Fibroblast of the aortic adventitia (primary cell): ENCODE measurements at regions not wholly inside any gene's neighbourhood (a gene's known extent, or its start where the extent isn't known, plus 50 kb on each side); places are given as distances from the start of the nearest gene placed in this dataset.

Experiments
- DNase-seq: peaks from one replicate; pipeline ENCODE4 v3.0.0-alpha.2; 2010; ENCODE audit warnings: low read depth
- H3K4me3 ChIP-seq: 2 replicates; pipeline ENCODE4 v1.5.1; 2011; ENCODE audit warnings: low read depth, mild to moderate bottlenecking, control low read depth, low read length, moderate library complexity
- TF ChIP-seq, protein P1 (sequence below): IDR thresholded peaks from 2 replicates; pipeline ENCODE4 v1.5.1; 2011; ENCODE audit warnings: mild to moderate bottlenecking, low read length, control low read depth, inconsistent platforms; ENCODE audit not compliant: insufficient read depth

DNA sequence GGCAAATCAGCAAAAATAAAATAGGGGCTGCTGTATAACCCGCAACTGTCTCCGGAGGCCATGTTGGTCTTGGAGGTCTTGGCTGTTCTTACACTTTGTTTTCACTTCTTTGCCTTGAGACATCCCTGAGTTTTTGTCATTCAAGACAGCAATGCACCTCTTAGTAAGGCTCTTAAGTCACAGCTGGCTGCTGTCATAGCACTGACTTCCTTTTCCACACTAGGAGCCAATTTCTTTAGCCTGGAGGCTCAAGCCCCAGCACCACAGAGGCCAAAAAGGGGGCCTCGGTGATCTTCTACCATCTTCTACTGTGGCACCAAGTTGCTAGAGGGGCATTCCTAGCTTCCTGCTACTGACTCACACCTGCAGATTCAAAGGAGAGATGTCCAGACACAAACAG is 536.3 kb downstream of the CDH26 start:
- TF ChIP-seq, protein P1, sequence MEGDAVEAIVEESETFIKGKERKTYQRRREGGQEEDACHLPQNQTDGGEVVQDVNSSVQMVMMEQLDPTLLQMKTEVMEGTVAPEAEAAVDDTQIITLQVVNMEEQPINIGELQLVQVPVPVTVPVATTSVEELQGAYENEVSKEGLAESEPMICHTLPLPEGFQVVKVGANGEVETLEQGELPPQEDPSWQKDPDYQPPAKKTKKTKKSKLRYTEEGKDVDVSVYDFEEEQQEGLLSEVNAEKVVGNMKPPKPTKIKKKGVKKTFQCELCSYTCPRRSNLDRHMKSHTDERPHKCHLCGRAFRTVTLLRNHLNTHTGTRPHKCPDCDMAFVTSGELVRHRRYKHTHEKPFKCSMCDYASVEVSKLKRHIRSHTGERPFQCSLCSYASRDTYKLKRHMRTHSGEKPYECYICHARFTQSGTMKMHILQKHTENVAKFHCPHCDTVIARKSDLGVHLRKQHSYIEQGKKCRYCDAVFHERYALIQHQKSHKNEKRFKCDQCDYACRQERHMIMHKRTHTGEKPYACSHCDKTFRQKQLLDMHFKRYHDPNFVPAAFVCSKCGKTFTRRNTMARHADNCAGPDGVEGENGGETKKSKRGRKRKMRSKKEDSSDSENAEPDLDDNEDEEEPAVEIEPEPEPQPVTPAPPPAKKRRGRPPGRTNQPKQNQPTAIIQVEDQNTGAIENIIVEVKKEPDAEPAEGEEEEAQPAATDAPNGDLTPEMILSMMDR: no peak
- no peak for DNase-seq
- H3K4me3 ChIP-seq: no peak overlapping the region

- no peak for DNase-seq
- TF ChIP-seq, protein P1: no peak
- H3K4me3 ChIP-seq: no peak overlapping the region
Measured at GRCh38 chr20:60497298-60498035, 539.2 kb downstream of the CDH26 start.

DNA sequence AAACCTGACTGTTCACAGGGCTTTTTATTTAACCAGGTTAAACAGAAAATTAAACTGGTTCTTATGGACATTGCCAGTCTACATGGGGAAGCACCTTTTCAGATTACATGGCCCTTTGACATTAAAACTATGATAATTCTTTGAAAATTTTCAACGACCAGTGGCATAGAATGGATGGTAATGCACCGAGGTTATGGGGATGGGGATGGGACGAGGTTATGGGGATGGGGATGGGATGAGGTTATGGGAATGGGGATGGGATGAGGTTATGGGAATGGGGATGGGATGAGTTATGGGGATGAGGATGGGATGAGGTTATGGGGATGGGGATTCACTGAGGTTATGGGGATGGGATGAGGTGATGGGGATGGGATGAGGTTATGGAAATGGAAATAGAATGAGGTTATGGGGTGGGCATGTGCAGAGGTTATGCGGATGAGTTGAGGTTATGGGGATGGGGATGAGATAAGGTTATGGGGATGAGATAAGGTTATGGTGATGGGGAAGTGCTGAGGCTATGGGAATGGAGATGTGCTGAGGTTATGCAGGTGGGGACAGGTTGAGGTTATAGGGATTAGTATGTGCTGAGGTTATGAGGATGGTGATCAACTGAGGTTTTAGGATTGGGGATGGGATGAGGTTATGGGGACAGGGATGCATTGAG is 541.9 kb downstream of the CDH26 start:
- no peak for DNase-seq
- TF ChIP-seq, protein P1: no peak
- H3K4me3 ChIP-seq: no peak overlapping the region

DNA sequence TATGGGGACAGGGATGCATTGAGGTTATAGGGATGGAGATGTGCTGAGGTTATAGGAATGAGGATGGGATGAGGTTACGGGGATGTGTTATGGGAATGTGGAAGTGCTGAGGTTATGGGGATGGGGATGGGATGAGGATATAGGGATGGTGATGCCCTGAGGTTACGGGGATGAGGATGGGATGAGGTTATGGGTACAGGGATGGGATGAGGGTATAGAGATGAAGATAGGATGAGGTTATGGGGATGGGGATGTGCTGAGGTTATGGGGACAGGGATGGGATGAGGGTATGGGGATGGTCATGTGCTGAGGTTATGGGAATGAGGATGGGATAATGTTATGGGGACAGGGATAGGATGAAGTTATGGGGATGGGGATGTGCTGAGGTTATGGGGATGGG is 542.8 kb downstream of the CDH26 start:
- no peak for DNase-seq
- H3K4me3 ChIP-seq: no peak overlapping the region
- TF ChIP-seq, protein P1: no peak

- no peak overlapping the region for H3K4me3 ChIP-seq
- TF ChIP-seq, protein P1: no peak
- no peak for DNase-seq
Measured at GRCh38 chr20:60502881-60503280, 544.7 kb downstream of the CDH26 start.

- DNase-seq: no peak
- TF ChIP-seq, protein P1: no peak
- no peak overlapping the region for H3K4me3 ChIP-seq
Measured at GRCh38 chr20:60505423-60505822, 547.2 kb downstream of the CDH26 start.

- TF ChIP-seq, protein P1: no peak
- H3K4me3 ChIP-seq: no peak overlapping the region
- DNase-seq: no peak
Measured at GRCh38 chr20:60506061-60506460, 547.8 kb downstream of the CDH26 start.
